HS-27A (cell line): ENCODE measurements at regions not wholly inside any gene's neighbourhood (a gene's known extent, or its start where the extent isn't known, plus 50 kb on each side); places are given as distances from the start of the nearest gene placed in this dataset.

ENCODE experiments used
- DNase-seq: peaks from one replicate; pipeline ENCODE4 v3.0.0-alpha.2; 2012; ENCODE audit warnings: low read depth, missing footprints

GRCh38 chr2:19748073-19748375, 153.8 kb downstream of the TTC32 start:
- no peak for DNase-seq

GRCh38 chr2:19747310-19748072, 154.3 kb downstream of the TTC32 start:
- no peak for DNase-seq

GRCh38 chr2:19746611-19747309, 155.0 kb downstream of the TTC32 start:
- no peak for DNase-seq

GRCh38 chr2:19746137-19746600, 155.6 kb downstream of the TTC32 start:
- DNase-seq, result no peak

GRCh38 chr2:19745318-19746136, 156.3 kb downstream of the TTC32 start:
- DNase-seq, result no peak

GRCh38 chr2:19744456-19745199, 157.2 kb downstream of the TTC32 start:
- no peak for DNase-seq

GRCh38 chr2:19743641-19744040, 158.1 kb downstream of the TTC32 start:
- DNase-seq, result no peak

GRCh38 chr2:19742872-19743271, 158.9 kb downstream of the TTC32 start:
- DNase-seq, result no peak

GRCh38 chr2:19739256-19739655, 162.5 kb downstream of the TTC32 start:
- DNase-seq, result no peak

- DNase-seq, result no peak
Observed at GRCh38 chr2:19738707-19739106, 163.1 kb downstream of the TTC32 start.

GRCh38 chr2:19736191-19736831, 165.5 kb downstream of the TTC32 start:
- DNase-seq, result no peak

- DNase-seq, result no peak
Observed at GRCh38 chr2:19733951-19734425, 167.8 kb downstream of the TTC32 start.

GRCh38 chr2:19733390-19733789, 168.4 kb downstream of the TTC32 start:
- no peak for DNase-seq

GRCh38 chr2:19732255-19732654, 169.5 kb downstream of the TTC32 start:
- no peak for DNase-seq

- DNase-seq, result no peak
Observed at GRCh38 chr2:19731515-19731914, 170.3 kb downstream of the TTC32 start.

- no peak for DNase-seq
Observed at GRCh38 chr2:19731037-19731436, 170.7 kb downstream of the TTC32 start.

GRCh38 chr2:19728125-19728524, 173.7 kb downstream of the TTC32 start:
- DNase-seq, result no peak

GRCh38 chr2:19725392-19725791, 176.4 kb downstream of the TTC32 start:
- no peak for DNase-seq

GRCh38 chr2:19723021-19723420, 178.8 kb downstream of the TTC32 start:
- no peak for DNase-seq

- DNase-seq, result no peak
Observed at GRCh38 chr2:19722531-19722971, 179.2 kb downstream of the TTC32 start.

- no peak for DNase-seq
Observed at GRCh38 chr2:19720306-19720705, 181.5 kb downstream of the TTC32 start.
